ENCODE measurements at regions not wholly inside any gene's neighbourhood (a gene's known extent, or its start where the extent isn't known, plus 50 kb on each side); places are given as distances from the start of the nearest gene placed in this dataset.

DNA sequence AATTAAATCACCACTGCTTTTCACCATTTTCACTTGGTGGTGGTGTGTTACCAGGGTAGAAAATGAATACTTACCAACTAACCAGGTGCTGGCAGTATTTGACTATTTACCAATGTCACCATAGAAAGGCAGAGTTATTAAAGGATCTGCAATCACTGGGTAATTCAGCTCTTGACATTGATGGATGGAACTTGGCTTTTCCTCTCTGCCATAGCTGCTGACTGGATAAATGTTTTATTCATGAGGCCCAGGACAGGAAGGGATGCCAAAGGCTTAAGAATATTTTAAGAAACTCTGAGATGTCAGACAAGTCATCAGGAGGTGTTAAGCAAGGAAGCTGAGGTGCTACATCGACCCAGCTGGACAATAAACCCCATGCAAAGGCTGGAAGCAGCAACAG, 495.5 kb upstream of the CFAP20DC start:
- DNase-seq (ENCODE audit: low spot score): no peak

DNA sequence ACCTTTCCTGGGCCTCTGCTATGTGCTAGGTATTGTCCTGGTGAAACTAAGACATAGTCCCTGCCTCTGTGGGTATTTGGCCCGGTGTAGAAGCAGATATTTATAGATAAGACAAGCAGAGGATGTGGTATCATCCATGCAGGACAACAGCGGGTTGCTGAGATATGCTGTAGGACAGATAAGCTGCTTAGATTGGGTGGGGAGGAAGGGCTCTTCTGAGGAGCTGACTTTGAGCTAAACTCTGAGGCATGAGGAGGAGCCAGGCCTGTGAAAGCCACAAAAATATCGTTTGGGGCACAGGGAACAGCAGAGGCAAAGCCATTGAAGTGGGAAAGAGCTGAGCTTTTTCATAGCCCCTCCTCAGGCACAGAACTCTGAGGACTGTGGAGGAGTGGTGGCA, 492.5 kb upstream of the CFAP20DC start:
- no peak for DNase-seq (ENCODE audit: low spot score)

DNA sequence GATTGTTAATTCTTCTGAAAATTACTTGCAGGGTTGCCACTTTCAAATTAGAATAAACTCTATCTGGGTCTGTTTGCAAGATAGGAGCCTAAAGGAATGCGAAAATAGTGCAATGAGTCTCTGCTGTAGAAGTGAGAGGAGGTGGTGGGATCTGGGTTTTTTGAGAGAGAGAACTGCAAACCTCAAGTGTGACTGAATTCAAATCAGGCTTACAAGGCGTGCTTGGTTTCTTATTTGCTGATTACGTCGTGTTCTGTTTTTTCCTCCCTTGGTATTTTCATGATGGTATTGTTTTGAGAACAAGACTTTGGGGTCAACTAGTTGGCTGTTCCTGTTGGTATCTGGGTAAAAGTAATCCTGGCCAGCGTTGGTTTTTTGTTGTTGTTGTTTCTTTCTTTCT, 490.9 kb upstream of the CFAP20DC start:
- no peak for DNase-seq (ENCODE audit: low spot score)

DNA sequence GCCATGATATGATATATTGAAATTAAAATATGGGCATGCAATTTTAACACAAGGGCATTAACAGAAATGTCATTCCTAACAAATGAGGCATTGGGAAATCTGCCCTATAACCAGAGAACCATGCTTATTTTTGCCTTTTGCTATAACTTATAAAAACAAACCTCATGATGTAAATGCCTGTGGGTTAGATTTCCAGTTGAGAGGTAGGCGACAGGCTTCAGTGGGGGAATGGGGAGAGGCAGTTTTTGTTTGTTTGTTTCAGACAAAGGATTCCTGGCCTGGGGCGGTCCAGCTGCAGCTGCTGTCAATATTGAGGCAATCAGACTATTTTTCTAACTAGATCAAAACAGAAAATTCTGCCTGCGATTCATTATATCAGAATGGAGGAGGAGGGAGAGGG, 490.4 kb upstream of the CFAP20DC start:
- DNase-seq (ENCODE audit: low spot score): no peak

DNA sequence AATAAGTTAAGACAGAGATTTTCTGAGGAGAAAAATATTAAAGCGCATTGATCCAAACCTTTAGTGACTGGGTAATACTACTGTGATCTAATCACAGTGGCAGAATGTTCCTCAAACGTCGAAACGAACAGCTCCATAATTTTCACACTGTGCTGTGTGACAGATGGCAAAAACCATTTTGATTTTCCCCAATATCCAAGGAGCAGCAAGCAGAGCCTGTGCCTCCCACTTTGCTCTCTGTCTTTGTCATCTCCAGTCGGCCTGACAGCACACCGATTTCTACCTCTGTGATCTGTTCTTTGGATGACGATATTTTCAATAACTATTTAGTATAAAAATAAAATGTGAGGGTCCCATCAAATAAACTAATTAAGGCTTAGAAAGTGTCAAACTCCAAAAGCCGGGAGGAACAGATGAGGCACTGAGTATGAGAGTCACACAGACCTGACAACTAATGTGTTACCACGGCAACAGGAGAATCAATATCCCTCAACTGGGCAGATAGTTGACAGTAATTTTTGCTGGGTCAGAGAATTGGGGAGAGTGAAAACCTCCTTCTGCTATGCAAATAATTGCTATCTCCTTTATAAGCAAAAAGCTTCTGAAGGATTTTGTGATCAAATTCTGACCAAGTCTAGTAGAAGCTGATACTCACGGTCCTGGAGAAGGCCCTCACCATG, 489.1 kb upstream of the CFAP20DC start:
- no peak for DNase-seq (ENCODE audit: low spot score)

DNA sequence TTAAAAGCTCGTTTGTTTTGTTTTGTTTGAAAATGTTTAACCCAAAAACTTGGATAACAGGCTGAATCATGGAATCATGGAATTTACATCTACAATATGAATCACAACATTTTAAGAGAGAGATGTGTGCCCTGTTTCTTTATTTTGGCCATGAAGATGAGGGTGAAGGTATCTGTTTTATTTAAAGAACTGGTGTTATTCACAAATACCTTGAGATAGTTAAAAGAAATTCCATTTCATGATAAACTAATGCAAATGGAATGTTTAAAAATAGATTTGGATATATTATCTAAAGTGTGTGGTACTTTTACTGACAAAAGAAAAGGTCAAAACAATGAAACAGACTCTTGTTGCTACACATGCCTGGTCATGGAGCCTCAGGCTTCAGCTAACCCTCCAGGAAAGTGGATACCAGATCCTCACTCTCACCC, 486.0 kb upstream of the CFAP20DC start:
- DNase-seq (ENCODE audit: low spot score): no peak

DNA sequence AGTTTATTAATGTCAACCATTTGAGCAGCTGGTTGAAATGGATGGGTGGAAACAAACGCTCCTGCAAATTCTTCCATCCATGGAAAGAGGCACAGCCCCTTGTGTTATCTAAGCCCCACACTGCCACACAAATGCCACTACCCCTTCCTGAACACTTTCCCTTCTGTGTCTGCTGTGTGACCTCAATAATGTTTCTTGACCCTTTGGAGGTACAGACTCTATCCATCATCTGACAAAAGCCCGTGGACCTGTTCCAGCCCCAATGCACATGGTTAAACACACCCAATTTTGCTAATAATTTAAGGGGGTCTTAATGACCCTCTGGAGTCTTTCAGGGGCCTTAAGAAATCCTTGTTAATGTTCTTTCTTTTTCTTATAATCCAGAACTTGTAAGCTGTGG, 482.2 kb upstream of the CFAP20DC start:
- no peak for DNase-seq (ENCODE audit: low spot score)

DNA sequence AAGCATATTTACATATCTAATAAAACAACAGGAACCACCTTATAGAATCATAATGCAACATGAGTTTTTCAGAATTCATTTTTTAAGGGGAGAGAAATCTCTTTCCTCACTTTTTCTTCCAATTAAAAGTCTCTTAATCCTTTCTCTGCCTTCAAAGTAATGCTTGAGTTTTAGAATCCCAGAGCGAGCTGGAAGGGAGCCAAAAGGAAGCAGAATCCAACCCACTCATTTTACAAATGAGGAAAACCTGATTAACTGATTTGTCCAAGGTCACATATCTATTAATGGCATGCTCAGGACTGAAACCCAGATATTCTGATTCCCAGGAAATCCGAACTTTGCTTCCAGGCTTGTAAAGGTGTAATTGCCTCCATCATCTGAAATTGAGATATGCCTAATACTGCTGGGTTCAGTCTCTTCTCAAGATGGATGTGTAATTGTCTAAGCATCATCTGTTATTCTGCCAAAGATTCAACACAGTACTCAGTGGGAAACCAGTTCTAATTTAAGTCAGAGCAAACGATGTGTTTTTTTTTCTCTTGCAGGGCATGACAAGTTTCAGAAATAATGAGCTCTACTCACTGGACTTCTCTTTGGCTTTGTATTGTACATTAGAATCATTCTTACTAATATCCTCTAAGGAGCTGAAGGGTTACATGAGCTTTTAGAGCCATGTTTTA, 481.4 kb upstream of the CFAP20DC start:
- DNase-seq (ENCODE audit: low spot score): no peak

DNA sequence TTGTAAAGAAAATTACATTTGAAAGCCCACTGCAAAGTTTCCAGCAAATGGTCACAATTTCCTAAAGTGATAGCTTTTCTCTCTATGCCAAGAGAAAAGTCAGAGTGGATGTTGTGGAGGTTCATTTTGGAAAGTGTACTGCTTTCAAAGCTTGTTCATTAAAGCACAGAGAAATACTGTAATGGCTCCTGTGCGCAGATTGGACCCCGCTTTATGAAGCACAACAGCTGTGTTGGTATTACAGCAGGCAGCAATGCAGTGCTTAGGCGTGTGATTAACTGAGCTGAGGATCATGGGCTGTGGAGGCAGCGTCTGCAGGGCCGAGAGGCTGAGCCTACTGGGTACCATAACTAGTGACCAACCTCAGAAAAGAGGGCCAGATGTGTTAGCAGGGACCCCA, 478.4 kb upstream of the CFAP20DC start:
- no peak for DNase-seq (ENCODE audit: low spot score)

DNA sequence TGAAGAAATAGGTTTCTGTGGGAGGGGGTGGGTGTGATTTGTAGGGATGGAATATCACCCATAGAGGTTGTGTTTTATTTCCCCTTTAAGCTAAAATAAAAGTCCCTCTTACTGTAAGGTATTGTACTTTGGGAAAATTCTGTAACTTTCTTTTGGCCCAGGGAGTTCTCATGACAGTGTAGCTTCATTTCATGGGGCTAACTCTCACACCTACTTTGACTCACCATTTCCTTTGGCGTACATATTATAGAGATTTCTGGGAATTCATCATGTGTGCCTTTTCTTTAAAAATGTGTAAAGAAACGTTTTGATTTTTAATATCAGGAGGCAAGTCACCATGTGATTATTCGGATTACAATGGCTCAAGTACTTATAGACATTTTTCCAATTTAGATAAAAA, 477.7 kb upstream of the CFAP20DC start:
- no peak for DNase-seq (ENCODE audit: low spot score)

DNA sequence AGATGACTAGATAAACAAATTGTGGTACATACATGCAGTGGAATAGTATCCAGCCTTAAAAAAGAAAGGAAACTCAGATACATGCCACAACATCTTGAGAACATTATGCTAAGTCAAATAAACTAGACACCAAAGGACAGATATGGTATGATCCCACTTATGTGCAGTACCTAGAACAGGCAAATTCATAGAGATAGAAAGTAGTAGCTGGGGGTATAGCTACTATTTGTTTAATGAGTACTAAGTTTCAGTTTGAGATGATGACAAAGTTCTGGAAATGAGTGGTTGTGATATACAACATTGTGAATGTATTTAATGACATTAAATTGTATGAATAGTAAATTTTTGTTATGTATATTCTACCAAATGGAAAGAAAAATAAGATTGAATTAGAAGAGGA, 477.2 kb upstream of the CFAP20DC start:
- no peak for DNase-seq (ENCODE audit: low spot score)

DNA sequence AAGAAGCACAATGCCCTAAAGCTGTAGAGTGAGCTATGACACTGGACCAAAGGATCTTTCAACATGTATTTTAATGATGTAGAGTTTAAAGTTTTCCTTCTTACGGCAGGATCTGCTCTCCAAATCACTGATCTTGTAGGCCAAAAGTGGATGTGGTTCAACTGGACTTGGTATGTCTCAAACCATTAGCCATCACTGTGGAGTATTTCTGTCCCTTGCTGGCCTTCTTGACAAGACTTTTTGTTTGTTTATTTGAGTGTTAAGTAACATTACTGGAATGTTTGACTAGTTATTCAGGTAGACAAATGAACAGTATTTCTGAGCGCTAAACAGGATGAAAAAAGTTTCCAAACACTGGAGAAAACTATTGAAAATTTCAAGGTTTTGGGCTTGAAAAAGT, 472.7 kb upstream of the CFAP20DC start:
- no peak for DNase-seq (ENCODE audit: low spot score)

DNA sequence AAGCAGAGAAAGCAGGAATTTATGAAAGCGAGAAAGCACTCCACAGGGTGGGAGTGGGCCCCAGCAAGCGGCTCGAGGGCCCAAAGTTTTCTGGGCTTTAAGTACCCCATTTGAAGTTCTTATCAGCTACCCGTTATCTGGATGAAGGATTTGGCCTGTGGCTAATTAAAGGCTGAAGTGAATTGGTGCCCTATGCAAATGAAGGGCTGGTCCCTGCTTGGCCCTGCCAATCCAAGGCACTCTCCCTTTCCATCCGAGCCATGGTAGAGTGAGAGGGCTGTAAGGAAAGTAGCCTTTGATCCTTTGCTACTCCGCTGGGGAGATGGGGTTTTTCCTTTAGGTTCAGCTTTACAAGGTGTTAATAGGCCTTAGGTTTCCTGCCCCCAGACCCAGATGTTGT, 469.3 kb upstream of the CFAP20DC start:
- no peak for DNase-seq (ENCODE audit: low spot score)

DNA sequence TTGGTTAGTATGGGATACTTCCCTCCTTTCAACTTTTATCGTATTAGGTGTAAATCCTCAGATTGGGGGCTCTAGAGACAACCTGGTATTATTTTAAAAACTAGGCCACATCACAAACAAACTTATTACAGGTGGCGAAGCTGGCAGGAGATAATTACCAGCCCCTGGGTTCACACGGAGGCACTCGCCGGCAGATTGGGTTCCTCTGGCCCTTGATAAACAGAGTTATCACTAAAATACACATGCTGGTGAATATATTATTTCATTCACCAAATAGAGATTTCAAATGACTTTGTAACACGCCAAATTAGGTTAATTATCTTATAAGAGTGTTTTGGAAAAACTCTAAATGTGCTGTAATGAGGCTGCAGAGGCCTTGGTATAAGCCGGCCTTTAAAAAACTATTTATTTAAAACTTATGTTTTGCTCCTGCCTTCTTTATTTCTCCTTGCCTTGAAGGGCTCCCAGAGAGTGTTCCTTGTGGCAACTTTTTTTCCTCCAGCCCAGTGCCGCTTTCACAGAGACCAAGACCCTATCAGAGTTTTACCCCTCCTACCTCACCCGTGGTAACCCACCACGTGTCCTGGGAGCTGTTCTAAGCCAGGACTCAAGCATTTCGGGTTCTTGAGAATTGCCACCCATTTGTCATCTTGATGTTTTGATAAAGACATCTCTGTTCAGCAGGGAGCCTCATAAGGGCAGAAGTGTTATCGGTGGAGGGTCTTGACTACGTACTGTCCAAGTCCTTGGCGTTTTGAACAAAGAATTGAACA, 468.6 kb upstream of the CFAP20DC start:
- DNase-seq (ENCODE audit: low spot score): no peak

DNA sequence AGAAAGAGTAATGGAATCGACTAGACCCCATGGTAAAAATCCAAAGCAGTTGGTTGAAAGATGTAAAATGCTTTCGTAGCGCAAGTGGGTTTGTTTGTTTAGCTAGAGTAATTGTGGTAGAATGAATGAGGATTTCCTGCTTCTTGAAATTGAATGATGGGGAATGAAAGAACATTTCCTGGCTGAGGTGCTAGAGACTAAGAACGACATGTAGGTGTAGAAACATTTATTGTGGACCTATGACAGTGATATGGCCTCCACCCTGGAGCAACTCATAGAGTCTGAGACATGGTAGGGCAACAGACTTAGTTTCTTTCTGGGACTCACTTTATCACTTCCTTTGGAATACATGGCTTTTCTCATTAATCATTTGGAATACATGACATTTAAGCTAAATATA, 467.6 kb upstream of the CFAP20DC start:
- DNase-seq (ENCODE audit: low spot score): no peak

DNA sequence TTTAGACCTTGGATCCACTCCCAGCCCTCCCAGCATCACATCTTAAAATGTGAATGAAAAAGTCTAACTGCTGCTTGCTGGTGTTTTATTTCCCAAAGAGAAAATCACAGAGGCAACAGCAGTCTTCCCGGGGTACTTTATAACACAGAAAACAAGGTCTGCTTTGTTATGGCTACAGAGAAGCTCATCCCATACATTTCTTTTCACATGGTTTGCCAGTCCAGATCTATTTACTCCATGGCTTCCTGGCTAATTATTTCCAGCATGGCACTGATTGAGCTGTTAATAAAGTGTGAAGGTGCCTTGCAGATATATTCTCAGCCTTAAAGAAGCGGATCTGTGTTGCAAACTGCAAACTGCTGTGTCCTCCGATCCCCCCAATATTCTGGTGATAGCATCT, 466.1 kb upstream of the CFAP20DC start:
- no peak for DNase-seq (ENCODE audit: low spot score)

DNA sequence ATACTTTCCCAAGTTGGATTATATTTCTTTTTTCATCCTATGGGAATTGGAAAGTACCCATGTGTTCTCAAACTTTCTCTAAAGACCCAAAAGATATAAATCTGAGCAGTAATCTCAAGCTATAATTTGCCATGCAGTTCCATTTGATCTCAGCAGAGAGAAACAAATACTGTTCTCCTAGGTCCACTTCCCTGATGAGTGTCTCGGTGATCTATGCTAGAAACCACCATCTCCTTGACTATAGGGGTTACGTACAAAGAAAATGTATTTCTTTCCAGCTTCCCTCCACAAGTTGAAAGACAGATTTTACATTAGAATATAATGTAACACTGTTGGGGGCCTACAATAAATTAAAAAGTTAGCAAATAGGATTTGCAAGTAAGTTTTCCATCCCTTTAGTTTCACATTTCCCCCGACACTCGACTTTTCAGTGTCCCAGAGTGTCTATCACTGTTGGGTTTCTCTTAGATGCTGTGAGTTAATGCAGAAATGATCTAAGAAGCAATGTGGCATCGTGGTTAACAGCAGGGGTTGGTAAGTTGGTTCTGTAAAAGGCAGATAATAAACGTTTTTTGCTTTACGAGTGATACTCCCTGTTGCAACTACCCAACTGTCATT, 465.1 kb upstream of the CFAP20DC start:
- DNase-seq (ENCODE audit: low spot score): no peak

DNA sequence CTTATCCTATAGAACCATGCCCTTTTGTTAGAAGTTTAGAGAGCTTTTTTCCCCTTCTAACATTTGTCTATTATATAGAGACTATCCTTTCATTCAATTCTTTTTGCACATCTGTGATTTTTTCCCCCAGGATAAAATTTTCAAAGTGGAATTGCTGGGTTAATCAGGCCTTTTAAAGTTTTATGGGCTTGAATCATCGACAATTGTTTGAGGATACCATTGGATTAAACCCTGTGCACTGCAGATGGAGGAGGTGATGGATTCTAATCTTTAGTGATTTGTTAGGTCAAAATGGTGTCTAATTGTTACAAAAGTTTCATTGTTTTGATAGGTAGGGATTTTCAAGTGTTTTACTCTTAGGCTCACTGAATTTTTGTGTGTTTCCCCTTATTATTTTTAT, 463.7 kb upstream of the CFAP20DC start:
- DNase-seq (ENCODE audit: low spot score): no peak

DNA sequence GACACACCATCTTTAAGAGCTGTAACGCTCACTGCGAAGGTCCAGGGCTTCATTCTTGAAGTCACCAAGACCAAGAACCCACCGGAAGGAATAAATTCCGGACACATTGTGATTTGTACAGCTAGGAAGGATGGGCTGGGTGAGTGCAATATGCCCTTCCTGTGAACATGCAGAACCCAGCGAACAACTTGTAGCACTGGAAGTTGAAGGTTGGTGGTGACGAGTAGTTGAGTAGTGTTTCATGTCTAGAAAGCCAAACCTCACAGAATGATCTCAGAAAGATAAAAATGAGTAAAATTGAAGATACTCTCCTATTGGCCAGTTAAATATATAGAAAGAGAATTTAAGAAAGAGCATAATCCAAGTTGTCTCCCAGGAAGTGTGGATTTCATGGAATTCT, 462.2 kb upstream of the CFAP20DC start:
- no peak for DNase-seq (ENCODE audit: low spot score)

DNA sequence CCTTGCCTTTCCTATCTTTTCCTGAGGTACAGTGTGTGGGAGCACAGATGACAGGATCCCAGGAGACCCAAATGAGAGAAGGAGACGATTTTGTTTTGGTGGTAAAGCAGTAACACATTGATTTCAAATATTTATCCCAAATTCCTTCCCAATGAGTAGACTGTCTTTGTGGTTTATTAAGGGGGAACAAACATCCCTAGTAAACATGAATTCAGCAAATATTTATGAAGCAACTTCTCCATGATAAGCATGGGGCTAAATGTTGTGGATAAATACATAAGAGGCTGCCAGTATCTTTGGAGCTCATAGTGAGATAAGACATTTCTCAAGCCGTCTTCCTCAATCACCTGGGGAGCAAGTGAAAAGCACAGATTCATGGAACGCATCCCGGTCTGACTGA, 460.8 kb upstream of the CFAP20DC start:
- no peak for DNase-seq (ENCODE audit: low spot score)

DNA sequence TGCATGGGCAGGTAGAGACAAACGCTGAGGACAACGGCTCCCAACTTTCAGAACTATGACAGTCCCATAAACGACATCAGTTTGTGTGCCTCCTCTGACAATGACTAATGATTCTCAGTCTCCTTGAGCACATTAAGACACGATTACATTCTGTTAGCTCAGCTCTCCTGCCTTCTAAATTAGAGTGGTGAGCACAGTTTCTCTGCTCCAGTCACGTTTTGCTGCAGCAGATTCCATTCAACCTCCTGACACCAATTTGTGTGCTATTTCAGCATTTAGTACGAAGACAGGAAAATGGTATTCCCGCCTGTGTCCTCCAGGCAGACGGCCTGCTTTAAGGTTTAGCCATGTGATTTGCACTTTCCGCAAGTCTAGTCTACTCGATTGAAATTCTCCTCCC, 458.4 kb upstream of the CFAP20DC start:
- no peak for DNase-seq (ENCODE audit: low spot score)

DNA sequence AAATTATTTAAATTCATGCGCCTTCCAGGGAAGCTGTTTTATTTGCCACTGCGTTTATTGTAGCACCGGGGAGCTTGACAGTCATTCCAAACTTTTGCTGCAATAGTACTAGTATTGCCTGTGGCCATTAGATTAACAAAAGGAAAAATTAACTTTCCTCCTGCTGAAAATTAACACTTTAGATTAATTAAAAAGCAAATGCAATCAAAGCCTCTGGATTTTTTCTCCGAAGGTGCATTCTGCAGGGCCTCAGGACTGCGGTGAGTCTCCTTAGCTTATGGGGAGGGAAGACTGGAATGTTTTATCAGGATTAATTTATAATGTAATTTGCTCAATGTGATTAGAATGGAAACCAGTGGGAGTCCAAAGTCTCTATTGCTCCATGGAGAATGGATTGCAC, 456.4 kb upstream of the CFAP20DC start:
- no peak for DNase-seq (ENCODE audit: low spot score)

DNA sequence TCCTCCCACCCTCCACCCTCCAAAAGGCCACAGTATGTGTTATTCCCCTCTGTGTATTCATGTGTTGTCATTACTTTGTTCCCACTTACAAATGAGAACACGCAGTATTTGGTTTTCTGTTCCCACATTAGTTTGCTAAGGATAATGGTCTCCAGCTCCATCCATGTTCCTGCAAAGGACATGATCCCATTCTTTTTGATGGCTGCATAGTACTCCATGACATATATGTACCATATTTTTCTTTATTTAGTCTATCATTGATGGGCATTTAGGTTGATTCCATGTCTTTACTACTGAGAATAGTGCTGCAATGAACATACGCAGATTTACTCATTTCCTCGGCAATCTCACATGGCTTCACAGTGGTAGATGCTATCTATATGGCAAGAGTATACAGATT, 453.6 kb upstream of the CFAP20DC start:
- DNase-seq (ENCODE audit: low spot score): no peak

Data from LoVo (cell line).